SJCRH30 (cell line): ENCODE measurements at regions not wholly inside any gene's neighbourhood (a gene's known extent, or its start where the extent isn't known, plus 50 kb on each side); places are given as distances from the start of the nearest gene placed in this dataset.

Experiments
- DNase-seq, 2 experiments: peaks; one replicate each; pipeline ENCODE4 v3.0.0-alpha.2; 2015 to 2020
- H3K27ac ChIP-seq: fragments of 250-450 bp; sonication (Bioruptor Pico); 2 replicates; pipeline ENCODE4 v1.5.1; 2020; ENCODE audit warnings: mild to moderate bottlenecking, moderate library complexity
- H3K27me3 ChIP-seq: fragments of 250-450 bp; sonication (Bioruptor Pico); 2 replicates; pipeline ENCODE4 v1.5.1; 2020; ENCODE audit warnings: mild to moderate bottlenecking, moderate library complexity
- H3K36me3 ChIP-seq: fragments of 250-450 bp; sonication (Bioruptor Pico); 2 replicates; pipeline ENCODE4 v1.5.1; 2020; ENCODE audit warnings: mild to moderate bottlenecking, moderate library complexity
- H3K4me1 ChIP-seq: fragments of 250-450 bp; sonication (Bioruptor Pico); 2 replicates; pipeline ENCODE4 v1.5.1; 2020; ENCODE audit warnings: mild to moderate bottlenecking, moderate library complexity
- H3K4me3 ChIP-seq: fragments of 250-450 bp; sonication (Bioruptor Pico); 2 replicates; pipeline ENCODE4 v1.5.1; 2020; ENCODE audit warnings: mild to moderate bottlenecking, moderate library complexity
- H3K9me3 ChIP-seq: fragments of 250-450 bp; sonication (Bioruptor Pico); replicated peaks from 2 replicates; pipeline ENCODE4 v1.5.1; 2020; ENCODE audit warnings: mild to moderate bottlenecking, moderate library complexity

DNA sequence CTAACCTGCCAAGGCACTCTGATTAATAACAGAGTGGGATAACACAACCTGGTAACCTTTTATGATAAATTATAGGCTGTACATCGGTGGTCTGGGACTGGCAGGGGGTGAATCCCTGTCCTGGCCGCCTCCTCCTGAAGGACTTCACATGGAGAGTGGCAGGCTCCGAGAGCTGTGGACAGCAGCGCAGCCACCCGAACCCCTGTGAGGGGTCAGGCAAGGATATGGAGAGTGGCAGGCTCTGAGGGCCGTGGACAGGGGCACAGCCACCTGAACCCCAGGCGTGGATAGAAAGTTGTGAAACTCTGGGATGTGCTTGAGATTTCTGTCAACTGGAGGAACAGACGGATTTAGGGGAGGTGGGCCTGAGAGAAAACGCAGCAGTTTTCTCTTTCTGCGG is 107.0 kb upstream of the MGMT start:
- Histone ChIP-seq H3K9me3 (no peaks in the 10 kb centered on the region), H3K4me1 (no peaks in the 10 kb centered on the region), H3K36me3 (no peaks in the 10 kb centered on the region), H3K27ac (no peak overlapping the region), H3K27me3 (no peaks in the 10 kb centered on the region), H3K4me3 (no peak overlapping the region)
- no peak for DNase-seq

DNA sequence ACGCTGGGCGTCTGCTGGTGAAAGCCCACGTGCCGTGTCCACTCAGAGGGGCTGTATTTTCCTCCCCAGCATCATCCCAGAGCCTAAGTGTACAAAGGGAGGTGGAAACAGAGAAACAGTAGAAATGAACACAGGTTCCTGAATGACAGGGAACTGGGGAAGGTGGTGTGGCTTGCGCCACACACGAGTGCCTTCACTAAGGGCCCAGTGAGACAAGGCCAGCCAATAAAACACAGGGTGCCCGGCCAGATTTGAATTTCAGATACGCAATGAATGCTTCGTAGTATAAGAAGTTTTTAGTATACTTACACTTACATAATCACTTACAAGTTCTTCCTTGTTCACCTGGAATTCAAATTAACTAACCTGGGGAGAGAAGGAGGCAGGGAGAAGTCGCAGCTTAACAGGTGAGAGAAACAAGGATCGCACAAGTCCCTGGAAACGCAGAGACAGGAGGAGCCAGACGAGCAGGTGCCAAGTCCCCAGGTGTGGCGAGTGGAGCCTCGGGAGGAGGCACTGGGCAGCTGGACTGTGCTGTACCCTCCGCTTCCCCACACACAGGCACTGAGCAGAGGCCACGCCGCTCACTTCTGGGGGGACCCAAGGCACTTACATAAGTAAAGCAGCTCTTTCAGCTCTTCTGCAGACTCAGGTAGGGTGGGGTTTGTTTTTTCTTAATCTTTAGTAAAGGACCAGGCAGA is 105.2 kb upstream of the MGMT start:
- Histone ChIP-seq H3K27ac (no peak overlapping the region), H3K4me1 (no peaks in the 10 kb centered on the region), H3K27me3 (no peaks in the 10 kb centered on the region), H3K9me3 (no peaks in the 10 kb centered on the region), H3K4me3 (no peak overlapping the region), H3K36me3 (no peaks in the 10 kb centered on the region)
- no peak for DNase-seq

DNA sequence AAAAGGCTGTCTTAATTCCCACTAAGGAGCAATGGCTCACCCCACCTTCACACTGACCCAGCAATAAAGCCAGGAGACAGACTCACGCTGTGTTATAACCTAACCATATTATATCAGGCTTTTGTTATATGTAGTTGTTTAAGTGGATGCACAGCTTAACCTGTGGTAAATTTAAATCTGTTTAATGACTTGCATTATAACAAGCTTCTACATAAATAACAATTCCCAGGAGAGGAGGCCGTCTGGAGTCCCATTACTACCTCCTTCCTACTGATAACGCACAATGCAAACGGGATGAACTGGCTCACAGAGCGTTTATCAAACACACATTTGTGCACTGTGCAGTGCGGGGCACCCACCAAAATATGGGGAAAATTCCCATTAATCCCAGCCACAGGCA is 102.1 kb upstream of the MGMT start:
- Histone ChIP-seq H3K4me3 (no peak overlapping the region), H3K27me3 (no peaks in the 10 kb centered on the region), H3K27ac (no peak overlapping the region), H3K36me3 (no peaks in the 10 kb centered on the region), H3K4me1 (no peaks in the 10 kb centered on the region), H3K9me3 (no peaks in the 10 kb centered on the region)
- no peak for DNase-seq

- H3K27me3 ChIP-seq = no peaks in the 10 kb centered on the region
- H3K36me3 ChIP-seq = no peaks in the 10 kb centered on the region
- no peaks in the 10 kb centered on the region for H3K9me3 ChIP-seq
- peak; percentile 19 to 20 for DNase-seq
- H3K27ac ChIP-seq = no peak overlapping the region
- H3K4me1 ChIP-seq = no peaks in the 10 kb centered on the region
- H3K4me3 ChIP-seq = no peak overlapping the region
Observed at GRCh38 chr10:129365767-129366402, 101.2 kb upstream of the MGMT start.

DNA sequence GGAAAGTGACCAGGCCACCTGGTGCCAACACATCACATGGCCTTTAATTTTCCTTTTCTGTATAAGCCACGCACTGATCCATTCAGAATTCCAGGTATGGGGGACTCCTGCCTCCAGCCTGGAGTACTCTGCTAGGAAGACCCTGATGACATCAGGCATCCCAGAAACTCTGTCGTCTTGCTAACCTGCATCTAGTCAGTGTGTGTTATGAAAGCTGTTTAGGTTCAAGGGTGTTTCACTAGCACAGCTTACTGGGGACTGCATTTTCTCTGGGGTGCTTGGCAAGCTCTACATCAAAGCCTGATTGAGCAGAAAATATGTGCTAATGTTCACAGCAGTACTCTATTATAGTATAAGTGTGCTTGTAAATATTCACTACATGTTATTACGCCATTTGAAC is 100.6 kb upstream of the MGMT start:
- Histone ChIP-seq H3K9me3 (no peaks in the 10 kb centered on the region), H3K36me3 (no peaks in the 10 kb centered on the region), H3K4me3 (no peak overlapping the region), H3K27me3 (no peaks in the 10 kb centered on the region), H3K27ac (no peak overlapping the region), H3K4me1 (no peaks in the 10 kb centered on the region)
- no peak for DNase-seq

- no peaks in the 10 kb centered on the region for H3K36me3 ChIP-seq
- H3K9me3 ChIP-seq = no peaks in the 10 kb centered on the region
- H3K27ac ChIP-seq = no peak overlapping the region
- no peak for DNase-seq
- H3K4me3 ChIP-seq = no peak overlapping the region
- H3K4me1 ChIP-seq = no peaks in the 10 kb centered on the region
- 0 out of 2 replicates have a peak, but pooled peaks cover 4% of the 10 kb centered on the region for H3K27me3 ChIP-seq
Observed at GRCh38 chr10:129369566-129369965, 97.5 kb upstream of the MGMT start.

- DNase-seq = no peak
- Histone ChIP-seq H3K4me3 (no peak overlapping the region), H3K4me1 (no peaks in the 10 kb centered on the region), H3K27ac (no peak overlapping the region), H3K9me3 (no peaks in the 10 kb centered on the region), H3K27me3 (0 out of 2 replicates have a peak, but pooled peaks cover 4% of the 10 kb centered on the region), H3K36me3 (no peaks in the 10 kb centered on the region)
Observed at GRCh38 chr10:129371541-129371940, 95.5 kb upstream of the MGMT start.

DNA sequence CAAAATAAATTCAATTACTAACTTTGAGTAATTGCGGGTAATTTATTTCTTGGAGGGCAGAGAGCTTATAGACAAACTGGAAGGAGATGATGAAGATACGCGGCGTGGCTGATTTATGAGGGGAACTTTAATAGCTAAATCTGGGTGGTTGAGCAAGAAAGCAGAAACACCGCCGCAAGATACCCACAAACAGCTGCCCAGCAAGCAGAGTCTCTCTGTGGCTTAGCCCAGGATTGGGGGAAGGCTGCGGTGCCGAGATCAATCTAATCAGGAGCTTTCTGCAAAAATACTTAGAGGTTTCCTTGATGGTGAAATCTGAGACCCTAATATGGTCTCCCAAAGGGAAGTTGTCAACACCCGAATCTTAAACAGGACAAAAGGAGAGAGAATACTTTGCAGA is 94.9 kb upstream of the MGMT start:
- H3K27me3 ChIP-seq = 0 out of 2 replicates have a peak, but pooled peaks cover 4% of the 10 kb centered on the region

DNA sequence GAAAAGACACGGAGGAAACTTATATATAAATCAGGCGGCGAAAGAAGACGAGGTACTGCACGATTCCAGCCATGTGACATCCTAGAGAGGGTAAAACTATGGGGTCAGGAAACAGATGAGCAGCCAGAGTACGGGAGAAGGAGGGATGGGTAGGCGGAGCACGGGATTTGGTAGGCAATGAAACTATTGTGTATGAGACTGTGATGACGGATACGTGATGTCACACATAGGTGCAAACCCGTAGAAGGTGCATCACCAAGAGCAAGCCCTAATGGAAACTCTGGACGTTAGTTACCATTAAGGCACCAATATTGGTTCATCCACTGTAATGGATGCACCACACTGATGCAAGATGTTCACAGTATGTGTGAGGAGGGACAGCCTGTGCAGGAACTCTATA is 93.8 kb upstream of the MGMT start:
- no peak for DNase-seq
- Histone ChIP-seq H3K27ac (no peak overlapping the region), H3K36me3 (no peaks in the 10 kb centered on the region), H3K27me3 (0 out of 2 replicates have a peak, but pooled peaks cover 4% of the 10 kb centered on the region), H3K4me1 (no peaks in the 10 kb centered on the region), H3K9me3 (no peaks in the 10 kb centered on the region), H3K4me3 (no peak overlapping the region)

More for the DNA sequence above, 94.9 kb upstream of the MGMT start:
- no peaks in the 10 kb centered on the region for H3K36me3 ChIP-seq
- no peaks in the 10 kb centered on the region for H3K9me3 ChIP-seq
- no peak for DNase-seq
- no peak overlapping the region for H3K4me3 ChIP-seq
- no peak overlapping the region for H3K27ac ChIP-seq
- H3K4me1 ChIP-seq = no peaks in the 10 kb centered on the region

GRCh38 chr10:129373718-129374117 is 93.3 kb upstream of the MGMT start:
- Histone ChIP-seq H3K27me3 (0 out of 2 replicates have a peak, but pooled peaks cover 4% of the 10 kb centered on the region), H3K9me3 (no peaks in the 10 kb centered on the region), H3K4me1 (no peaks in the 10 kb centered on the region), H3K36me3 (no peaks in the 10 kb centered on the region), H3K4me3 (no peak overlapping the region), H3K27ac (no peak overlapping the region)
- no peak for DNase-seq

DNA sequence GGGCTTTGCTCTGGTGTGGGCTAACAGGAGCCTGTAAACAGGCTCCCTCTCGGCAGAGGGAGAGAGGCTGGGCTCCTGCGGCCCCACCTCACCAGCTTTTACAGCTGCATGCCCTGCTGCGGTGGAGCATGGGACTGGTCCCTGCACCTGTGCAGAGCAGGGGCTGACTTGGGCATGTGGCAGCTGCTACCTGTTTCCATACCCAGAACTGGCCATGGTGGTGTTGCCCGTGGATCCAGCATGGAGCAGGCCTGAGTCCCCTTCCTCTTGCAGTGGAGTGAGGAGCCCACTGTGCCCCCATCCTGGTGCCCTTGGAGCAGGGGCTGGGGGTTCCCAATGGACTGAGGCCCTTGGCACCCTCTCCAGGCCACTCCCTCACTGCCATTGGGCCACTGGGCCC is 91.9 kb upstream of the MGMT start:
- no peak for DNase-seq
- H3K9me3 ChIP-seq = no peaks in the 10 kb centered on the region
- no peaks in the 10 kb centered on the region for H3K36me3 ChIP-seq
- no peaks in the 10 kb centered on the region for H3K4me1 ChIP-seq
- no peak overlapping the region for H3K27ac ChIP-seq
- no peak overlapping the region for H3K4me3 ChIP-seq
- 0 out of 2 replicates have a peak, but pooled peaks cover 4% of the 10 kb centered on the region for H3K27me3 ChIP-seq

DNA sequence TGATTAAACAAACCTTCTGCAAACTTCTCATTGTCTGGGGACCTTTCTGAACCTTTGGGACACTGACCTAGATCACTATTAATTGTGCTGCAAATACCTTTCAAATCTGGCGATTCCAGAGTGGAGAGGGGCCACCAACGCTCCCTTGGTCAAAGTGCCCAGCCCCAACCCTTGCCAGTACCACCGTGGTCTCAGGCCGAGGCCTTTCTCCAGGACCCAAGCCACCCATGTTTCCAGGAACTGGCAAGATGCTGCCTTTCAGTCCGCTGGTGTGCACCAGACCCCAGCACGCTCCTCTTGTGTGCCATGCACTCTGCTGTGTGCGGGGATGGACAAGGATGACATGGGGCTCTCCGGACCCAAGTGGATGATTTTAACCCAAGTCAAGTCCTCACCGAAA is 91.1 kb upstream of the MGMT start:
- Histone ChIP-seq H3K4me3 (no peak overlapping the region), H3K36me3 (no peaks in the 10 kb centered on the region), H3K4me1 (no peaks in the 10 kb centered on the region), H3K27ac (no peak overlapping the region), H3K9me3 (no peaks in the 10 kb centered on the region), H3K27me3 (0 out of 2 replicates have a peak, but pooled peaks cover 4% of the 10 kb centered on the region)
- no peak for DNase-seq

- Histone ChIP-seq H3K27me3 (no peaks in the 10 kb centered on the region), H3K4me1 (no peaks in the 10 kb centered on the region), H3K36me3 (no peaks in the 10 kb centered on the region), H3K27ac (no peak overlapping the region), H3K9me3 (no peaks in the 10 kb centered on the region), H3K4me3 (no peak overlapping the region)
- DNase-seq = no peak
Observed at GRCh38 chr10:129380279-129380678, 86.8 kb upstream of the MGMT start.

DNA sequence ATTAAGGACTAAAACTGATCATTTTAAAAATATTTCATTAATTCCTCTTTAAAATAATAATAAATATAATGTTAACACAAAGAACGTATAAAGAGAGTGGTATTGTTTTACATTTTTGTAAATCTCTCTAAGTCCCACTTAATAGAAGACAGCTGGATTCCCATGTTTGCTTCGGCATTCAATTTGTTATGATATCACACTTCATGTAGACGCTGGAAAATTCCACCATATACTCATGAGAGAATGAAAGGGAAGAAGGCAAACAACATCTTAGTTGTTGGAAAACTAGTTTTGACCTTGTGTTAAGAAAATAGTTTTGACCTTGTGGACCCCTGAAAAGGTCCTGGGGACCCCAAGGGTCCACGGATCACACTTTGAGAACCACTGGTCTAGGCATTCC is 85.3 kb upstream of the MGMT start:
- Histone ChIP-seq H3K9me3 (no peaks in the 10 kb centered on the region), H3K4me1 (no peaks in the 10 kb centered on the region), H3K4me3 (no peak overlapping the region), H3K27me3 (no peaks in the 10 kb centered on the region), H3K27ac (no peak overlapping the region), H3K36me3 (no peaks in the 10 kb centered on the region)
- DNase-seq = no peak

GRCh38 chr10:129382401-129382800 is 84.6 kb upstream of the MGMT start:
- Histone ChIP-seq H3K4me1 (no peaks in the 10 kb centered on the region), H3K36me3 (no peaks in the 10 kb centered on the region), H3K27ac (no peak overlapping the region), H3K27me3 (no peaks in the 10 kb centered on the region), H3K9me3 (no peaks in the 10 kb centered on the region), H3K4me3 (no peak overlapping the region)
- DNase-seq = no peak

DNA sequence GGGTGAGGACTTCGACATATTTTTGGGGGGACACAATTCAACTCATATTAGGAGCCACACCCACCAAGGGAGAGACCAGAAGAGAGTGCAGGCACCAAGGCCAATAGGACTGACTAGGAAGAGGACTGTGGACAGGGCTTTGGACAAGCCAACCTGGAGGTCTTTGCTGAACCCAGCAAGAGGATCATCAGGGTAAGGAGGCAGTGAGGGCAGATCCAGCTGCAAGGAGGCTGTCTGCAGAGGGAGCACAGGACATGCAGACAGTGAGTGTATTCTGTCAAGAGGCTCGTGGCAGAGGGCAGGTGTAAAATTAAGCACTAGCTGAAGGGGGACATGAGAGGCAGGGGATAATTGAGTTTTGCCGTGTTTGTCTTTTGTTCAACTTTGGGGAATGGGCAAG is 83.4 kb upstream of the MGMT start:
- DNase-seq = no peak
- Histone ChIP-seq H3K9me3 (no peaks in the 10 kb centered on the region), H3K36me3 (no peaks in the 10 kb centered on the region), H3K27ac (no peak overlapping the region), H3K4me3 (no peak overlapping the region), H3K4me1 (no peaks in the 10 kb centered on the region), H3K27me3 (no peaks in the 10 kb centered on the region)
